HepG2 (cell line): ENCODE measurements at regions not wholly inside any gene's neighbourhood (a gene's known extent, or its start where the extent isn't known, plus 50 kb on each side); places are given as distances from the start of the nearest gene placed in this dataset.

Experiments used
- AGO2 ChIP-seq: fragments of 200-400 bp; formaldehyde crosslinking; optimal IDR thresholded peaks from 2 replicates; pipeline ENCODE3; 2017; ENCODE audit warnings: mild to moderate bottlenecking, low read depth, low read length, moderate library complexity
- AKAP8 ChIP-seq: sonication (generic); formaldehyde crosslinking; IDR thresholded peaks from 2 replicates; pipeline ENCODE4 v1.5.1; 2020; ENCODE audit warnings: mild to moderate bottlenecking, missing genetic modification reagents
- ATF1 ChIP-seq: IDR thresholded peaks from 2 replicates; pipeline ENCODE4 v1.6.1; 2016; ENCODE audit warnings: mild to moderate bottlenecking, control low read depth
- FIP1L1 ChIP-seq: fragments of 200-400 bp; formaldehyde crosslinking; IDR thresholded peaks from 2 replicates; pipeline ENCODE4 v1.6.1; 2018; ENCODE audit warnings: low read depth, mild to moderate bottlenecking, low read length, moderate library complexity, borderline replicate concordance; ENCODE audit not compliant: insufficient read depth
- KLF9 ChIP-seq: IDR thresholded peaks from 2 replicates; pipeline ENCODE4 v1.6.1; 2016; ENCODE audit warnings: low read depth
- MTA1 ChIP-seq: sonication (generic); formaldehyde crosslinking; IDR thresholded peaks from 2 replicates; pipeline ENCODE4 v1.4.0; 2020; ENCODE audit warnings: missing genetic modification reagents, mild to moderate bottlenecking, borderline replicate concordance
- SKIL ChIP-seq: sonication (generic); formaldehyde crosslinking; IDR thresholded peaks from 2 replicates; pipeline ENCODE4 v1.8.0; 2022; ENCODE audit warnings: missing genetic modification reagents, mild to moderate bottlenecking, moderate library complexity, borderline replicate concordance
- SOX5 ChIP-seq: IDR thresholded peaks from 2 replicates; pipeline ENCODE4 v1.6.1; 2016; ENCODE audit warnings: borderline replicate concordance
- XBP1 ChIP-seq: sonication (generic); formaldehyde crosslinking; IDR thresholded peaks from 2 replicates; pipeline ENCODE4 v1.5.0; 2020; ENCODE audit warnings: missing genetic modification reagents
- ZC3H4 ChIP-seq: sonication (generic); formaldehyde crosslinking; IDR thresholded peaks from 2 replicates; pipeline ENCODE4 v1.4.0; 2020; ENCODE audit warnings: missing genetic modification reagents, borderline replicate concordance
- ZNF468 ChIP-seq: sonication (generic); formaldehyde crosslinking; IDR thresholded peaks from 2 replicates; pipeline ENCODE4 v1.8.0; 2022; ENCODE audit warnings: mild to moderate bottlenecking, moderate library complexity, missing genetic modification reagents
- ZNF569 ChIP-seq: sonication (generic); formaldehyde crosslinking; IDR thresholded peaks from 2 replicates; pipeline ENCODE4 v1.5.0; 2020; ENCODE audit warnings: mild to moderate bottlenecking, missing genetic modification reagents, moderate library complexity, borderline replicate concordance
- ZNF574 ChIP-seq: sonication (generic); formaldehyde crosslinking; IDR thresholded peaks from 2 replicates; pipeline ENCODE4 v1.4.0; 2020; ENCODE audit warnings: missing genetic modification reagents
- ZNF646 ChIP-seq: sonication (generic); formaldehyde crosslinking; IDR thresholded peaks from 2 replicates; pipeline ENCODE4 v1.9.0; 2021; ENCODE audit warnings: mild to moderate bottlenecking, missing genetic modification reagents
- ZNF704 ChIP-seq: sonication (generic); formaldehyde crosslinking; IDR thresholded peaks from 2 replicates; pipeline ENCODE4 v1.8.1; 2023; ENCODE audit warnings: mild to moderate bottlenecking, inconsistent platforms, moderate library complexity, missing genetic modification reagents, borderline replicate concordance
- ZNF878 ChIP-seq: sonication (generic); formaldehyde crosslinking; IDR thresholded peaks from 2 replicates; pipeline ENCODE4 v1.8.1; 2023; ENCODE audit warnings: mild to moderate bottlenecking, missing genetic modification reagents, moderate library complexity

GRCh38 chr15:38072348-38073177, 138.1 kb downstream of the TMCO5A start (continued):
- TF ChIP-seq ZNF646 (CRISPR knock-in tag) = no peak
- TF ChIP-seq ZNF468 (CRISPR knock-in tag) = no peak
- TF ChIP-seq ZC3H4 (CRISPR knock-in tag) = peak; percentile 38; the same call in 1 of the 2 replicates
- peak; percentile 64 for TF ChIP-seq AGO2
- no peak for TF ChIP-seq ATF1
- TF ChIP-seq KLF9 (CRISPR knock-in tag) = peak; percentile 43; the same call in 1 of the 2 replicates
- no peak for TF ChIP-seq ZNF878 (CRISPR knock-in tag)
- peak; percentile 61; the same call in 1 of the 2 replicates for TF ChIP-seq MTA1 (CRISPR knock-in tag)
- no peak for TF ChIP-seq XBP1
- TF ChIP-seq AKAP8 = no peak; the same call in 1 of the 2 replicates
- TF ChIP-seq ZNF574 (CRISPR knock-in tag) = peak; percentile 54; the same call in 1 of the 2 replicates
- TF ChIP-seq FIP1L1 = 0 out of 2 replicates have a peak, but pooled peaks have one; percentile 46
- no peak for TF ChIP-seq SKIL
- TF ChIP-seq ZNF704 (CRISPR knock-in tag) = peak; percentile 57; the same call in 1 of the 2 replicates
- no peak for TF ChIP-seq ZNF569 (CRISPR knock-in tag)
- TF ChIP-seq SOX5 (CRISPR knock-in tag) = no peak
